ENCODE measurements at regions not wholly inside any gene's neighbourhood (a gene's known extent, or its start where the extent isn't known, plus 50 kb on each side); places are given as distances from the start of the nearest gene placed in this dataset.

GRCh38 chr3:181626036-181626435, 85.7 kb upstream of the SOX2 start:
- TF ChIP-seq POLR2A (IDR thresholded peaks at IDR 0.05) (no peak), CTCF (IDR thresholded peaks at IDR 0.05) (no peak)
- Histone ChIP-seq H3K4me1 (no peaks in the 10 kb centered on the region), H3K36me3 (ENCODE audit: low read depth, missing control alignments) (no peaks in the 10 kb centered on the region), H3K9me3 (no peaks in the 10 kb centered on the region), H3K27ac (no peak overlapping the region), H3K27me3 (no peaks in the 10 kb centered on the region), H3K4me3 (no peak overlapping the region)
- no peak for DNase-seq
- intact Hi-C loops (cut with DNase I; ENCODE audit: low total_unique reads) = no loop called here
- WGBS, 2 donors = 64 to 69% methylated on average over 1 of the region's 1 CpG

- 50 to 56% methylated on average over 4 of the region's 4 CpGs for WGBS, 2 donors
- intact Hi-C loops (cut with DNase I; ENCODE audit: low total_unique reads) = no loop called here
- no peaks in the 10 kb centered on the region for H3K9me3 ChIP-seq
- no peak overlapping the region for H3K27ac ChIP-seq
- no peaks in the 10 kb centered on the region for H3K36me3 ChIP-seq (ENCODE audit: low read depth, missing control alignments)
- no peaks in the 10 kb centered on the region for H3K4me1 ChIP-seq
- DNase-seq = no peak
- no peaks in the 10 kb centered on the region for H3K27me3 ChIP-seq
- TF ChIP-seq CTCF (IDR thresholded peaks at IDR 0.05) (no peak), POLR2A (IDR thresholded peaks at IDR 0.05) (no peak)
- H3K4me3 ChIP-seq = no peak overlapping the region
These were observed 87.6 kb upstream of the SOX2 start for GRCh38 chr3:181623924-181624694.

GRCh38 chr3:181622365-181622764, 89.4 kb upstream of the SOX2 start:
- no peaks in the 10 kb centered on the region for H3K9me3 ChIP-seq
- TF ChIP-seq CTCF (IDR thresholded peaks at IDR 0.05) (no peak), POLR2A (IDR thresholded peaks at IDR 0.05) (no peak)
- H3K27me3 ChIP-seq = no peaks in the 10 kb centered on the region
- H3K4me1 ChIP-seq = no peaks in the 10 kb centered on the region
- H3K27ac ChIP-seq = no peak overlapping the region
- 68 to 77% methylated on average over 6 of the region's 6 CpGs for WGBS, 2 donors
- no peaks in the 10 kb centered on the region for H3K36me3 ChIP-seq (ENCODE audit: low read depth, missing control alignments)
- no peak for DNase-seq
- intact Hi-C loops (cut with DNase I; ENCODE audit: low total_unique reads) = no loop called here
- no peak overlapping the region for H3K4me3 ChIP-seq

GRCh38 chr3:181619897-181620296, 91.8 kb upstream of the SOX2 start:
- no peak overlapping the region for H3K4me3 ChIP-seq
- no peaks in the 10 kb centered on the region for H3K4me1 ChIP-seq
- H3K27ac ChIP-seq = no peak overlapping the region
- TF ChIP-seq POLR2A (IDR thresholded peaks at IDR 0.05) (no peak), CTCF (IDR thresholded peaks at IDR 0.05) (no peak)
- no peaks in the 10 kb centered on the region for H3K9me3 ChIP-seq
- 69 to 72% methylated on average over 1 of the region's 1 CpG for WGBS, 2 donors
- no peak for DNase-seq
- no peaks in the 10 kb centered on the region for H3K27me3 ChIP-seq
- H3K36me3 ChIP-seq (ENCODE audit: low read depth, missing control alignments) = no peaks in the 10 kb centered on the region
- intact Hi-C loops (cut with DNase I; ENCODE audit: low total_unique reads) = no loop called here

GRCh38 chr3:181618260-181618659, 93.5 kb upstream of the SOX2 start:
- TF ChIP-seq POLR2A (IDR thresholded peaks at IDR 0.05) = no peak
- TF ChIP-seq CTCF (IDR thresholded peaks at IDR 0.05) = no peak
- Histone ChIP-seq H3K36me3 (ENCODE audit: low read depth, missing control alignments) (no peaks in the 10 kb centered on the region), H3K4me3 (no peak overlapping the region), H3K4me1 (no peaks in the 10 kb centered on the region), H3K27me3 (no peaks in the 10 kb centered on the region), H3K27ac (no peak overlapping the region), H3K9me3 (no peaks in the 10 kb centered on the region)
- 78 to 94% methylated on average over 1 of the region's 1 CpG for WGBS, 2 donors
- intact Hi-C loops (cut with DNase I; ENCODE audit: low total_unique reads) = no loop called here
- no peak for DNase-seq

Measured in testis (tissue), 2 donors.